DMS53 (cell line): ENCODE measurements at regions not wholly inside any gene's neighbourhood (a gene's known extent, or its start where the extent isn't known, plus 50 kb on each side); places are given as distances from the start of the nearest gene placed in this dataset.

Experiments
- DNase-seq: peaks from one replicate; lab custom pipeline; 2025; lab: John Stamatoyannopoulos, UW

- no peak for DNase-seq
These were observed 186.7 kb upstream of the VEGFC start for GRCh38 chr4:176979416-176979815.

- peak; percentile 48 for DNase-seq
These were observed 188.4 kb upstream of the VEGFC start for GRCh38 chr4:176981074-176981473.

- DNase-seq, result no peak
These were observed 188.8 kb upstream of the VEGFC start for GRCh38 chr4:176981551-176981950.

DNA sequence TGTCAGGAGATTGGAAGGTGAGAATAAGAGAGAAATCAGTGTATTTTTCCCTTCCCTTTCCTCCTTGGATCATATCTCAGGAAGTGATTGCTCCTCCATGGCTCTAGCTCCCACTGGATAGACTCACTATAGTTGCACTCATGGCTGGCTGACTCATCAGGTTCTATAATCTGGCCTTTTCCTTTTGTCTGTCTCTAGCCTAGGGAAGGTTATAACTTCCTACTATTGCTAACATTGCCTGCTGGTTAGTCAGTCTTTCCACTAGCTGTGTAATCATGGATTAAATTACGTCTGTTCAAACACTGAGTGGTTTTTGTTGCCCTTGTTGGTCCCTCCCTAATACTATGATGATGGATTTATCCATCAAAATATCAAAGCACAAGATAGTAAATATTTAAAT lies 195.5 kb upstream of the VEGFC start:
- DNase-seq, result peak; percentile 94

- DNase-seq, result no peak
These were observed 196.5 kb upstream of the VEGFC start for GRCh38 chr4:176989186-176989585.

DNA sequence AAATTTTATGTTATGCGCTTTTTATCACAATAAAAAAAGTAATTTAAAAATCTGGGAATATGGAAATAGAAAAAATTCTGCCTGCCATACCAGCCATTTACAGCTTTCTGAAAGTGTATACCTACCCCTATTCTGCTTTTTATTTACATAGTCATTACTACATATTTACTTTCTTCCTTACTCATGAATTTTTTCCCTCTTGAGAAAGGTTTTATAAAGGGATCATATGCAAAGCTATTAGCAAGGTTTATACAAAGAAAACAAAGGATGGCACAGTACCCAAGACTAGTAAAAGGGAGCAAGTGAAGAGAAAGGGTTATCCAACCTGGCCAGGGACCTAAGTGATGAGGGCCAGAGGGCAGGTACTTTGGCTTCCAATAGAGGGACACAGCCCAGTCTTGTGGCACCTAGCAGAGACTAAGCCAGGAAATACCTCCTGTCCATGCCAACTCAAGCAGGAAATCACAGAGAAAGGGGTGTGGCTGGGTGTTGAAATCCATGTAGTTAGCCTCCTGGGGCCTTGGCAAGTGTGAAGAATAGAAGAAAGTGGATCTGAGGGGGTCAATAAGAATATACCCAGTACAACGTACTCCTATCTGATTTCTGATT lies 207.3 kb upstream of the VEGFC start:
- DNase-seq, result peak; percentile 79

DNA sequence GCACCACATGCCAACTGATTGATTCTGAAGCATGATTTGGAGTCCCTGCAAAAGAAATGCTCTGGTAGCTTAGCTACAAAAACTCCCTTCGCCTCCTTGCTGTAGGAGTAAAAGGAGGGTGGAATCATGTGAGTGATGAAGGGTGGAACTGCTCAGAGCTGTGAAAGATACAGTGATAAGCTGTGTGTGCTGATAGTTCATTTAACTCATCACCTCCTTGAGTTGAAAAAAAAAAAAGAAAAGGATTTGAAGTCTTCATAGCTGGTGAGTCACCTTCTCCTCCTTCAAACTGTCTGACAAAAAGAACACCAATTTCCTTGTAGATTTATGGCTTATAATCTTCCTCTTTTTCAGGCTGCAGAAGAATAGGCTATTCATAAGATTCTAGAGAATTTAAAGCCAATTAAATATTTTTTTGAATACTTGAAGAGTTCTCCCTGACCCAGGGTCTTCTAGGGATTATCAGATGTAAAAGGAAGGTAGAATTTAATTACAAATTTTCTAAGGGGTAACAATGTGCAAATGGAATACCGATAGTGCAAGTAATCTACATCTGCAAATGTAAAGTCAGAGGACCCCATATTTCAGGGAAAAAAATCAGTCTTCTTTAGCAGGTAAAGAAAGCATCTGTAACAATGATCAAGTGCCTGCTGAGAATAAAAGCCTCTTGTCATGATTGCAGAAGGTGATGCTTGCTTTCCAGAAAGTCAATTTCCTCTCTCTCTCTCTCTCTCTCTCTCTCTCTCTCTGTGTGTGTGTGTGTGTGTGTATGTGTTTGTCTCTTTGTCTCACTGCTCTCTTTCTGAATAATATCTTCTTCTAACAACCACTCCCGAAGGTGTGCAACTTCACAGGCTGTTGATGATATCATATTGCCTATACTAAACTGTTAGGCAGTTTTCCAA lies 208.8 kb upstream of the VEGFC start:
- DNase-seq, result peak; percentile 25

GRCh38 chr4:177005674-177006230 lies 213.0 kb upstream of the VEGFC start:
- peak; percentile 4 for DNase-seq

DNA sequence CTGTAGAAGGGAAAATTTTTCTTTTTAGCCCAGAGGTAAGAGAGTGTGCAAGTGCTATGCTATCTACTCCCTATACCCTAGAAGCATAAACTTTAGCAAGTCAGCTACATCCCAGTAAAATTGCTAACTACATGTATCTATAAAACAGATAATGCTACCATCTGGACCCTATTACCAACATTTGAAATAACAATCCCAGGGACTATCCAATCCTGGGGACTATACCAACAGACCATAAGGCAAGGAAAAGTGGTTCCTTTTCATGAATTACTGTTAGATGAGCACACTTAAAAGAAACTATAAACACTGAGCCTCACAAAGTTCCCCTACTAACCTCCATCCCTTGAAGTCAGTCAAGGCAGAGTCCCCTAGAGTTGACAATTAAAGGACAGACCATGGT lies 213.6 kb upstream of the VEGFC start:
- no peak for DNase-seq

DNA sequence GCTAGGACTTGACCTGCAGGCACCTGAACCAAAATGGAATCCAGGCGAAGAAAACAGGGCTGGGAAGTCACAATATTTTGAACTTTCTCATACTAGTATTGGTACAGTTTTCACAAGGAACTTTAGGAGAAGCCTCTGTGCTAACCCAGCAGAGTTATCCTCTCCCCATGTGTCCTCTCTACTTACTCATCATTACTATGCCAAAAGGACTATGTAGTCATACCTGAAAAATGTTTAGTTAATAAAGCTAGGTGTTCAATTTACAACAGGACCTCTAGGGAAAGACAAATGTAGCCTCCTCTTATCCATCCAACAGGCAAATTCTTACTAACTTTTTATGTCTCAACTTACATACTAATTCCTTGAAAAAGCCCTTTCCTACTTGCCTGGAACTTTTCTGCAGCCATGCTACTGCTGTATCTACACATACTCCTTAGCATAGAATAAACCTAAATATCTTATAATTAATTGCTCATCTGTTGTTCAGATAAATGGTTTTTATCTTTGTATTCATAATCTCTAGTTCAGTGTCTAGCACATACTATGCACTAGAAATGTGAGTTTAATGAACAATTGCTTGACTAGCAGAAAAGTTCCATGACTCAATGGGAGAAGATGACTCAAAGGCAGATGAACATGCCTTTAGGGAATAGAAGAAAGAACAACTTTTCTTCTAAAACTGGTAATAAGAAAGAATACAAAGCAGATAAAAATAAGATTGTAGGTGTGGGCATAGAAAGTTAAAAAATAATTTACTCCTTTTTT lies 215.5 kb upstream of the VEGFC start:
- no peak for DNase-seq

- DNase-seq, result no peak
These were observed 216.2 kb upstream of the VEGFC start for GRCh38 chr4:177008836-177009501.

GRCh38 chr4:177010418-177010817 lies 217.7 kb upstream of the VEGFC start:
- DNase-seq, result no peak

- no peak for DNase-seq
These were observed 220.3 kb upstream of the VEGFC start for GRCh38 chr4:177012918-177013545.

DNA sequence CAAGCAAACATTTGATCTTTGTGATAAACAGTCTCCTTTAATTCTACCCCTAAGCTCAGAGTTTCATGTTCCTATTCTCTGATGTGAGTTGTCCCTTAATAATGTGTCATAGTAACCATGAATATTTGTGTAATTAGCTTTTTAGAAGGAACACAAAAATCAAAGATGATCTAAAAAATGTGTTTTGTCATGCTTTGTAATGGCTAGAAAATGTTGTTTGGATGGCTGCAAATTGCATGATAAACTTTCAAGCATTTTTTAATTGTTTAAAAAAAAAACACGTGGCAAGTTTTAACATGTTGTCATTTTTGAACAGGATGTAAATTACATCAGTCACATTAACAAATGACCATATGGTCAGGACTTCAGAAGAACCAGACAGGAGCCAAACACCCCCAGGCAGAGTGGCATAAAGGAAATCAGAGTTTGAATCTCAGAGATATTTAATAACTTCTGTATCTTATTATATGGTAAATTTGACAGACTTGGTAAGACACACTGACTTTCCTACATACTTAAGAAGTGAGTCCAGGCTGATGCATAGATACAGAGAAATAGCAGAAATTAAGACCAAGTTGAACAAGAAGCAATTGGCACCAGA lies 223.9 kb upstream of the VEGFC start:
- no peak for DNase-seq

GRCh38 chr4:177023951-177024350 lies 231.2 kb upstream of the VEGFC start:
- DNase-seq, result no peak

GRCh38 chr4:177032341-177032740 lies 239.6 kb upstream of the VEGFC start:
- DNase-seq, result no peak

DNA sequence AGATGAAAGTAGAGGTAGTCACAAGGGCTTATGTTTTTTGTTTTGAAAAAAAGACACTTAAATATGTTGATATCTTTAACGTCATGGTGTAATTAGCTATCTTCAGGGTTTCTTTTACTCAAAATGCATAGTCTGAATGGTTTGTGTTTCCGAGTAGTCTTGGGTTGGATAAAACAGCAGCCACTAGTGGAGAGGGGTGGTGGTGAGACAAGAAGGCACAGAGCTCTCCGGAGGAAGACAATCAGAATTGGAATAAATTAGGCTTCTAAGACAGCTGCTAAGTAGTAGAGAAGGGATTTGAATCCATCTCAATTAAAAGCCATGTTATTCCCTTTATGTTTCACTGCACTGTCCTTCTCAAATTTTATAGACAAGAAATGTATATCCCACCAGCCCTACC lies 240.4 kb upstream of the VEGFC start:
- no peak for DNase-seq

DNA sequence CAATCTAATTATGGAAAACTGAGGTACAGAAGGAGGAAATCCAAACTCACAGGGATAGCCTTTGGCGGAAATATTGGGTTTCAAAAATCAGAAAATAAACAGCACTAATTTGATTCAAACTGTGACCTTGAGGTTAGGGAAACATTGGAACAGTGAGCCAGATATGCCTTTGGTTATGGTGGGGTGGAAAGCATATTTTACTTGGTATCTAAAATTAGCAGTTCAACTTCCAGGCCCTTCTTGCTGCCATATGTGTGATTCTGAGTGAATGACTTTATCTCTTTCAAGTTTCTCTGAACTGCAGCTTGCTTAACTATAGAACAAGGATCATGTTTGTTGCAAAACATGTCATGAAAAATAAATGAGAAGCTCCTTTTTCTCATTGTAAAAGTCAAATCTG lies 240.9 kb upstream of the VEGFC start:
- no peak for DNase-seq

GRCh38 chr4:177041356-177041755 lies 248.6 kb upstream of the VEGFC start:
- DNase-seq, result no peak

- DNase-seq, result peak; percentile 84
These were observed 254.5 kb upstream of the VEGFC start for GRCh38 chr4:177047070-177047850.
